ENCODE measurements at regions not wholly inside any gene's neighbourhood (a gene's known extent, or its start where the extent isn't known, plus 50 kb on each side); places are given as distances from the start of the nearest gene placed in this dataset.

DNA sequence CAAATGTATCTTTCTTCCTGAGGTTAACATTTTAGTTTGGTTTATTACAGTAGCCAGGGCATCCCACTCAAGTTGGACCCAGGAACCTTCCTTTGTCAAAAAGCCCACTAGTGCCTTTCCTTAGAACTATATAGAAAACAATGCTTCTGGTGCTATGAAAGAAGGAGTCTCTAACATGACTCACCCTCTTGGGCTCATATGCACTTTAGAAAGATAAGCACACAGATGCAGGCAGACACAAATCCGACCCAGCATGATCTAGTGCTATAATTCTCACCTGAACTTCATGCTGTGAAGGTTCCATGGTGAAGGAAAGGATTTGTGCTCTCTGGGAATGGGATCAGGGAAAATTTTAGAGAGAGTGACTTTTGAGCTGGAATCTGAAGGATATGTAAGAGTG lies 289.4 kb downstream of the ANKRD50 start:
- Histone ChIP-seq H3K9ac (ENCODE audit: low read length) (no peak overlapping the region), H3K4me2 (replicated peaks; ENCODE audit: low read depth, low read length, poor library complexity, severe bottlenecking) (no peak overlapping the region), H3K4me1 (ENCODE audit: control insufficient read depth in 2 of 2, insufficient read depth in 2 of 2, low read length in 2 of 2) (no peaks in the 10 kb centered on the region), H4K20me1 (ENCODE audit: control insufficient read depth, insufficient read depth, low read length, poor library complexity, severe bottlenecking) (no peaks in the 10 kb centered on the region), H3K4me3 (ENCODE audit: control extremely low read depth in 1 of 5, extremely low read depth in 1 of 5, insufficient read depth in 1 of 5, low read depth in 2 of 5, low read length in 4 of 5) (no peak overlapping the region), H3K9me3 (ENCODE audit: control extremely low read depth in 1 of 3, control insufficient read depth in 2 of 3, insufficient read depth in 1 of 3, low read length in 2 of 3) (no peaks in the 10 kb centered on the region), H3K27me3 (replicated peaks in 1 of 4; ENCODE audit: control extremely low read depth in 1 of 4, control insufficient read depth in 3 of 4, insufficient read depth in 4 of 4, low read length in 3 of 4) (no peaks in the 10 kb centered on the region), H2AFZ (ENCODE audit: insufficient read depth, low read depth, low read length, poor library complexity, severe bottlenecking) (no peak overlapping the region), H3K27ac (ENCODE audit: low read length in 2 of 2) (no peak overlapping the region), H3K79me2 (ENCODE audit: control insufficient read depth, insufficient read depth, low read length) (no peaks in the 10 kb centered on the region), H3K36me3 (replicated peaks in 1 of 2; ENCODE audit: control extremely low read depth in 1 of 2, control insufficient read depth in 1 of 2, extremely low read depth in 1 of 2, insufficient read depth in 2 of 2, low read length in 1 of 2) (no peaks in the 10 kb centered on the region)
- no peak overlapping the region for H3K27ac Mint-ChIP-seq
- CTCF ChIA-PET: no interaction called here
- DNase-seq: no peak
- no peaks in the 10 kb centered on the region for H3K9me3 Mint-ChIP-seq (ENCODE audit: insufficient read depth)
- H3K4me3 Mint-ChIP-seq: no peak overlapping the region
- POLR2A ChIA-PET: no interaction called here
- TF ChIP-seq EZH2 (IDR thresholded peaks at IDR 0.05; ENCODE audit: borderline replicate concordance, insufficient read depth, low read depth, low read length, poor library complexity, severe bottlenecking): no peak
- TF ChIP-seq, protein P1, sequence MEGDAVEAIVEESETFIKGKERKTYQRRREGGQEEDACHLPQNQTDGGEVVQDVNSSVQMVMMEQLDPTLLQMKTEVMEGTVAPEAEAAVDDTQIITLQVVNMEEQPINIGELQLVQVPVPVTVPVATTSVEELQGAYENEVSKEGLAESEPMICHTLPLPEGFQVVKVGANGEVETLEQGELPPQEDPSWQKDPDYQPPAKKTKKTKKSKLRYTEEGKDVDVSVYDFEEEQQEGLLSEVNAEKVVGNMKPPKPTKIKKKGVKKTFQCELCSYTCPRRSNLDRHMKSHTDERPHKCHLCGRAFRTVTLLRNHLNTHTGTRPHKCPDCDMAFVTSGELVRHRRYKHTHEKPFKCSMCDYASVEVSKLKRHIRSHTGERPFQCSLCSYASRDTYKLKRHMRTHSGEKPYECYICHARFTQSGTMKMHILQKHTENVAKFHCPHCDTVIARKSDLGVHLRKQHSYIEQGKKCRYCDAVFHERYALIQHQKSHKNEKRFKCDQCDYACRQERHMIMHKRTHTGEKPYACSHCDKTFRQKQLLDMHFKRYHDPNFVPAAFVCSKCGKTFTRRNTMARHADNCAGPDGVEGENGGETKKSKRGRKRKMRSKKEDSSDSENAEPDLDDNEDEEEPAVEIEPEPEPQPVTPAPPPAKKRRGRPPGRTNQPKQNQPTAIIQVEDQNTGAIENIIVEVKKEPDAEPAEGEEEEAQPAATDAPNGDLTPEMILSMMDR (IDR thresholded peaks at IDR 0.05): no peak
- no CpG with 5 or more reads among the region's 1 CpG for WGBS (ENCODE audit: insufficient coverage)
- H3K4me1 Mint-ChIP-seq: no peaks in the 10 kb centered on the region
- intact Hi-C loops (cut with micrococcal nuclease): no loop called here
- no peak for ATAC-seq (ENCODE audit: low read depth)
- H3K27me3 Mint-ChIP-seq: no peaks in the 10 kb centered on the region

- intact Hi-C loops (cut with micrococcal nuclease): no loop called here
- no peak overlapping the region for H3K4me2 ChIP-seq (replicated peaks; ENCODE audit: low read depth, low read length, poor library complexity, severe bottlenecking)
- no peaks in the 10 kb centered on the region for H3K27me3 ChIP-seq (replicated peaks in 1 of 4; ENCODE audit: control extremely low read depth in 1 of 4, control insufficient read depth in 3 of 4, insufficient read depth in 4 of 4, low read length in 3 of 4)
- H3K36me3 ChIP-seq (replicated peaks in 1 of 2; ENCODE audit: control extremely low read depth in 1 of 2, control insufficient read depth in 1 of 2, extremely low read depth in 1 of 2, insufficient read depth in 2 of 2, low read length in 1 of 2): no peaks in the 10 kb centered on the region
- no peaks in the 10 kb centered on the region for H4K20me1 ChIP-seq (ENCODE audit: control insufficient read depth, insufficient read depth, low read length, poor library complexity, severe bottlenecking)
- TF ChIP-seq, protein P1 (IDR thresholded peaks at IDR 0.05): no peak
- TF ChIP-seq EZH2 (IDR thresholded peaks at IDR 0.05; ENCODE audit: borderline replicate concordance, insufficient read depth, low read depth, low read length, poor library complexity, severe bottlenecking): no peak
- no peaks in the 10 kb centered on the region for H3K79me2 ChIP-seq (ENCODE audit: control insufficient read depth, insufficient read depth, low read length)
- WGBS (ENCODE audit: insufficient coverage): 0% methylated on average over 1 of the region's 1 CpG
- CTCF ChIA-PET: interaction anchor here (0.5 kb wide), 1 partner anchor 13 kb away, joined by 4 read pairs; no protein-coding TSS in a partner anchor
- H3K9me3 Mint-ChIP-seq (ENCODE audit: insufficient read depth): no peaks in the 10 kb centered on the region
- no peaks in the 10 kb centered on the region for H3K9me3 ChIP-seq (ENCODE audit: control extremely low read depth in 1 of 3, control insufficient read depth in 2 of 3, insufficient read depth in 1 of 3, low read length in 2 of 3)
- H3K4me1 ChIP-seq (ENCODE audit: control insufficient read depth in 2 of 2, insufficient read depth in 2 of 2, low read length in 2 of 2): peaks cover 0 to 2% of the 10 kb centered on the region in 2 donors
- no peak overlapping the region for H3K27ac ChIP-seq (ENCODE audit: low read length in 2 of 2)
- peaks cover 6% of the 10 kb centered on the region for H3K4me1 Mint-ChIP-seq
- no peak overlapping the region for H3K4me3 ChIP-seq (ENCODE audit: control extremely low read depth in 1 of 5, extremely low read depth in 1 of 5, insufficient read depth in 1 of 5, low read depth in 2 of 5, low read length in 4 of 5)
- no peak overlapping the region for H3K4me3 Mint-ChIP-seq
- H3K27me3 Mint-ChIP-seq: no peaks in the 10 kb centered on the region
- no peak overlapping the region for H3K27ac Mint-ChIP-seq
- ATAC-seq (ENCODE audit: low read depth) (no peak), DNase-seq (no peak)
- POLR2A ChIA-PET: no interaction called here
- no peak overlapping the region for H2AFZ ChIP-seq (ENCODE audit: insufficient read depth, low read depth, low read length, poor library complexity, severe bottlenecking)
- no peak overlapping the region for H3K9ac ChIP-seq (ENCODE audit: low read length)
Measured at GRCh38 chr4:124426279-124426678, 286.3 kb downstream of the ANKRD50 start.

Data from B cell (primary cell).